CD4-positive, alpha-beta T cell treated with Interleukin-4 for 4 hours (primary cell): ENCODE measurements at regions not wholly inside any gene's neighbourhood (a gene's known extent, or its start where the extent isn't known, plus 50 kb on each side); places are given as distances from the start of the nearest gene placed in this dataset.

Experiments
- DNase-seq: peaks from one replicate; pipeline ENCODE4 v3.0.0-alpha.2; 2020

DNA sequence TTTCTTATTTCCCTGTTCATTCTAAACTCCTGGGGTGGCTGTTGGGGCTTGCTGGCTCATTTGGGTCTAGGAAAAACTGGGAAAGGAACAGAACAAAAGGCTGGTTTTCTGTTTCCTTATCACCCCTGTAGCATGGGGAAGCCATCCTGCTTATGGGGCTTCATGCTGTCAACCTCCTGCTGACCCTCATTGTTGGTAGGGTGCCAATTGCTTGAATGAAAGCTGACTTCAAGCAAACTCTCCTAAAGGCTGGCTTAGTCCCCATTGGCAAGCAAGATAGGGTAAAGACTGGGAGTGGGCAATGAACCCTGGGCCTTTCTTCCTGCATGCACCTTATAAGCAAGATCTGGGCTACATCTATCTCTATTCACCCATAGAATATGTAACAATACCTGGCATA, 511.6 kb downstream of the DMAC1 start:
- DNase-seq: no peak

GRCh38 chr9:7287065-7287464, 512.5 kb downstream of the DMAC1 start:
- no peak for DNase-seq

GRCh38 chr9:7286101-7286500, 513.5 kb downstream of the DMAC1 start:
- DNase-seq: no peak

- DNase-seq: no peak
Measured at GRCh38 chr9:7285199-7285598, 514.4 kb downstream of the DMAC1 start.

DNA sequence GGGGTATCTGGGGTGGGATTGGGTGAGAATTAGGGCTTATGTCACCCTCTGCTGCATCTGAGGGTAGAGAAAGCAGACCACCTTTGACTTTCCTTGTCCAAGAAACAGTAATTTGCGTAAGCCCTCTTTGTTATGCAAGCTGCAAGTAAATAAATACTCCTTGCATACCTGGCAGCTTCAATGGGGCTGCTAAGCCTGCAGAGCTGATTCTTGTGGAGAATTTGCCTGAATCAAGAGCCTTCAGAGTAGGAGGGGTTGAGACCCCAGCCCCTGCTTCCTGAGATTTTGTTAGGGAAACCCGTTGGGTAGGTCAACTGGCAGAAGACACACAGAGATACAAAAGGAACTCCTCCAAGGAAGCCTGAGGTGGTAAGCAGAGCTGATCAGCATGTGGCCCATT, 515.1 kb downstream of the DMAC1 start:
- DNase-seq: no peak

- no peak for DNase-seq
Measured at GRCh38 chr9:7284117-7284516, 515.5 kb downstream of the DMAC1 start.

- DNase-seq: no peak
Measured at GRCh38 chr9:7273575-7273974, 515.8 kb downstream of the KDM4C start.

- DNase-seq: no peak
Measured at GRCh38 chr9:7266911-7267595, 509.3 kb downstream of the KDM4C start.

GRCh38 chr9:7265181-7265580, 507.4 kb downstream of the KDM4C start:
- no peak for DNase-seq

DNA sequence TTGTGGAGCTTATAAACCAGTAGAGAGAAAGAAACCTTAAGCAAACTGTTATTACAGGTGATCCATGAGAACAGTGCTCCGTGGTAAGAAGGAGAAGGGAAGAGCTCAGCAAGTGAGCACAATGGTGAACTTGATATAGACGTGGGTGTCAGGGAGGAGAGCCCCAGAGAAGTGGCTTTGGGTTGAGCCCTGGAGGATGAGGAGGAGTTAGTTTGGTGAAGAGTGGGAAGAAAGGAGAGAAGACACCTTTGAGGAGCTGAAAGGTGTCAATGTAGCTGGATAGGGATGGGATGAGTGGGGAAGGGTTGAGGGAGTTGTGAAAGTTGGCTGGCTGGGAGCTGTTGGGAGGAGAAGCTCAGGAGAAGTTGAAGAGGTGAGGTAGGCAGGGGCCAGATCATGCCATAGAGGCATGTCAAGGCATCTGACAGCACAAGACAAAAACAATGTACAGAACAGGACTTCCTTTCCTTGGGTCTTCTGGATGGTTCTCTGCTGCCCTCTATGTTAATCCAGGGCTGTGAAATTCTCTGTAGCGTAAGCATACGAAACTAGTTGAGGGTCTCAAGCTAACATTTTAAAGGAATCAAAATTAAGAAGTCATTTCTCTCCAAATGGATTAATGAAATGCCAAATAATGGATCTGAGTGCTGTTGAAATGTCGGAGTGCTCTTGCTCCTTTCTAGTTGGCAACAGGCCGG, 501.9 kb downstream of the KDM4C start:
- no peak for DNase-seq

DNA sequence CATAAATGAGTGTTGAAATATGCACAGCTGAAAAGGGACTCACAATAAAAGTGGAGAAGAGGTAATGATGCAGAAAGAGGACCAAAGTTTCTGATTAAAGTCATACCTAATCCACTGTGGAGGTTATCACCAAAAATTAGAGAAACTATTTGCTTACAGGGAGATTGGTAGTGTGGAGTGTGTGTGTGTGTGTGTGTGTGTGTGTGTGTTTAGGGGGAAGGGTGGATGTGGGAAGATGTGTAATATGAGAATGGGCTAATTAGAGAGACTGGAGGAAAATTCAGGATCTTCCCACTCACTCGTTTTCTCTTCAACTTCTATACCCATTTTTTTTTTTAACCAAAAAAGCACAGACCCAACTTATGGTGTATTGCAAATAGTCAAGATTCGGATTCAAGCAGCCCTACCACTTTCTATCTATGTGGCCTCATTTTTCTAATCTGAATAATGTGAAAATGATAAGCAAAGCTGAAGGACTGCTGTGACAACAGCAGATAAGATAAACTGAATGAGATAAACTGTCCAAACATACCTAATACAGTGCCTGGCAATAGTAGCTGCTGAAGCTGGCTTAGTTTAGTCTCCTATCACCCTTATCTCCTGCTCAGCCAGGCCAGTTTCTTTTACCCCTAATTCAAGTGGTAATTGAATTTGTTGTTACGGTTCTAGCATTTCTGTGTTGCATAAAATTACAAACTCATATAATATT, 501.1 kb downstream of the KDM4C start:
- DNase-seq: no peak

GRCh38 chr9:7246917-7247522, 489.2 kb downstream of the KDM4C start:
- DNase-seq: no peak

GRCh38 chr9:7245976-7246580, 488.3 kb downstream of the KDM4C start:
- DNase-seq: no peak

DNA sequence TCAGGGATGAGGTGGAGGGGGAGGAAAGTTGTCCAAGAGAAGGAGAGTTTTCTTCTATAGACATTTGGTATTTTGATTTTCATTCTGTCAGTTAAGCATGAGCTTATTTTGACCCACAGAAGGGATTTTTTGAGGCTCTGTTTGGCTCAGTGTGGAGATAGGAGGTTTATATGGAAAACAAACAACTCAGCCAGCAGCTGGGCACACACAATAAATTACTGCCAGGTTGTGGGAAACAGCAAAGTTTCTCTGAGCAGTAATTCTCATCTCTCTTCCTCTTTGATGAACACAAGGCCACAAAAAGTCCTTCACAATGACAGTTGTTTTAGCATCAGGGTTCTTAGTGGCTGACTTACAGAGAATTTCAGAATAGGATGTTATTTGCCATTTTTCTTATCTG, 486.1 kb downstream of the KDM4C start:
- no peak for DNase-seq

- no peak for DNase-seq
Measured at GRCh38 chr9:7242126-7242525, 484.4 kb downstream of the KDM4C start.

DNA sequence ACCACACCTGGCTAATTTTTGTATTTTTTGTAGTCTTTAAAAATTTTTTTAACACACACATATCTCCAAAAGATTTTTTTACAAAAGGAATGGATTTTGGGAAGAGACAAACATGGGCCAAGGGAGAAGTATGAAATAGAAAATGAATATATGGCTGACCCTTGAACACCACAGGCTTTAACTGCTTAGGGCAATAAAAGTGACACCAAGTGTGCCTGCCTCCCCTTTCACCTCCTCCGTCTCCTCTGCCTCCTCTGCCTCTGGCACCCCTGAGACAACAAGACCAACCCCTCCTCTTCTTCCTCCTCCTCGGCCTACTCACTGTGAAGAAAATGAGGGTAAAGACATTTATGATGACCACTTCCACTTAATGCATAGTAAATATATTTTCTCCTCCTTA, 483.9 kb downstream of the KDM4C start:
- DNase-seq: no peak

GRCh38 chr9:7240569-7241311, 483.0 kb downstream of the KDM4C start:
- DNase-seq: no peak

DNA sequence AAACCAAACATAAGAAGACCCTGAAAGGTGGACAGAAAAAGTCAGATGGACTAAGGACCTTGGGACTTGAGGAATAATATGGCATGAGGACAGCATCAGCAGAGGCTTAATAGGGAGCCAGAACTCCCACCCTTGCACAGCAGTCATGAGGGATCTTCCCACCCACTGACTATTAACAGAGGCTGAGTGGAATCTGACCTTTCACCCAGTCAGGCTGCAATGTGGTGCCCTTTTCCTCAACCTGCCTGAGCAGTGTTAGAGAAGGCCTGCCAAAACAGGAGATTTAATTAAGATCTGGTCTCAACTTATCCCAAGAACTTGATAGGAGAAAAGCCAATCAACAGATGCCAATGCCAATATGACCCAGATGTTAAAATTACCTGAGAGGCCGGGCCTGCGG, 481.9 kb downstream of the KDM4C start:
- no peak for DNase-seq

DNA sequence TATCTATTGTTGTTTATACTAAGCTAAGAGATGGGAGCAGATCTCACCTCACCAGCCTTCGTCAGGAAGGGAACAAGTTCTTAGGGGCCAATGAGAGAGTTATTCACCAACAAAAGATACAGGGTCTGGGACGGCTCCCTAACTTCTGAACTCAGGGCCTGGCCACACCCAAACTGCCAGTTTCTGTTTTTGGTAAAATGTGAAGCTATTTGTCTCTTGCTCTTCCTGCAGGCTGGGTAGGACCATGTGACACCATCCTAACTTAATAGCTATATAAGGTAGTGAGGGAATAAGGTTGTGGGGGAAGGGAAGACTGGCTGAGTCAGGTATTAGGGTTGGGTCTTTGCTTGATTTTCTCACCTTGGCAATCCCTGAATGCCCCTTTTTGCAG, 480.5 kb downstream of the KDM4C start:
- no peak for DNase-seq

DNA sequence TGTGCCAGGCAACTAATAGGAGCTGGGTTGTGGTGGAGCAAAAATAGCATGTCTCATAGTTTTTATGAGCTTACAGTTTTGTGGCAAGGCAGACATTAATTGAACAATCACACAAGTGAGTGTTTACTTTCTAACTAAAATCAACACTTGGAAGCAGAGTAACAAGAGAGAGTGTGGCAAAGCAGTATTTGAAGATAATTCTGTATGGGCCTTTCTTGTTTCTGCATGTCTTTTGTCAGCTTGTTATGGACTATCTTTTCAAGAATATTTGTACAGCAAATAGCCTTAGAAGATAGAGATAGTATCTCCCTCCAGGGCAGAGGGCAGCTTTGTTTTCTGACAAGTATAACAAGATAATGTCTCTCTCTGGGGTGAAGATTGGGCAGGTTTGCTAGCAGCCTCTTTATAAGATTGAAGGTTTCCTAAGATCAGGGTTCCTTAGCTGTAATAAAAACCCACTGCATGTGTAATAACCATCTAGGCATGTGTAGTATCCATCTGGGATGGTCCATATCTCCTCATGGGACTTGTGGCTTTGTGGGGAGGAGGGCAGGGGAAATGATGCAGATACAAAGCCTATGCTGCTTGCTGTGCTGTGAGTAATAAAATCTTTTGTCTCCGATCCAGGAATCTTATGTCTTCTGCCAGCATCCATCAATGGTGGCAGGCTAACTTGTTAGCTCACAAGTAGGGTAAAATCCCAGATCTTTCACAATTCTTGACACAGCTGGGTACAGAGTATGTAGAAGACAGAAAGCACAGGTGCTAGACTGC, 479.9 kb downstream of the KDM4C start:
- no peak for DNase-seq

- DNase-seq: no peak
Measured at GRCh38 chr9:7236186-7236585, 478.4 kb downstream of the KDM4C start.

DNA sequence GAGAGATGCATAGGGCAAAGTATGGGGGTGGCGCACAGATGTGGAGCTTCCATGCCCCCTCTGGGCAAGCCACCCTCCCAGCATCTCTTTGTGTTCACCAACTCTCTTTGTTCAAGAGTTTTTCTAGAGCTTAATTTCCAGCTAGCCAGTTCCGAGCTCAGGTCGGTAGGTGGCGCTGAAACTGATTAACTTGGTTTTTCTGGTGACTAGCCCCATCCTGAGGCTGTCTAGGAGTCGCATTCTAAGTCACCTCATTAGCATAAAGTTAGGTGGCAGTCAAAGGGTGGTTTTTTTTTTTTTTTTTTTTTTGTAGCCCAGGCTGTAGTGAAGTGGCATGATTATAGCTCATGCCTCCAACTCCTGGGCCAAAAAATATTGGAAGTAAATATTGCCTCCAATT, 476.4 kb downstream of the KDM4C start:
- DNase-seq: no peak
